ENCODE measurements at regions not wholly inside any gene's neighbourhood (a gene's known extent, or its start where the extent isn't known, plus 50 kb on each side); places are given as distances from the start of the nearest gene placed in this dataset.

DNA sequence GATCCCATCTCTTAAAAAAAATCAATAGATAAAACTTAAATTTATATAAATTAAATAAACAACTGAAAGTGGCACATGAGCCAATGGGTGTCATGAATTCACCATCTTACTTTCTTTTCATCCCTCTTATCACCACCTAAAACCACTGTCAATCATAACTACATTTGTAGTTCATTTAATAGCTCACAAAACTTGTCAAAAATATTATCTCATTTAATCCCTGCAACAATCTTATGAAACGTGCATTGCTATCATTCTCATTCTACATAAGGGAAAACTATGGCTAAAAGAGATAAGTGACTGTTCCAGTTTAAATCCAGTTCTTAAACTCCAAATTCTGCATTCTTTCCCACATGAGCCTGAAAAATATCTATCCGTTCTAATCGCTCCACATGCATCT is 80.6 kb upstream of the BEND6 start:
- TF ChIP-seq, protein P1, sequence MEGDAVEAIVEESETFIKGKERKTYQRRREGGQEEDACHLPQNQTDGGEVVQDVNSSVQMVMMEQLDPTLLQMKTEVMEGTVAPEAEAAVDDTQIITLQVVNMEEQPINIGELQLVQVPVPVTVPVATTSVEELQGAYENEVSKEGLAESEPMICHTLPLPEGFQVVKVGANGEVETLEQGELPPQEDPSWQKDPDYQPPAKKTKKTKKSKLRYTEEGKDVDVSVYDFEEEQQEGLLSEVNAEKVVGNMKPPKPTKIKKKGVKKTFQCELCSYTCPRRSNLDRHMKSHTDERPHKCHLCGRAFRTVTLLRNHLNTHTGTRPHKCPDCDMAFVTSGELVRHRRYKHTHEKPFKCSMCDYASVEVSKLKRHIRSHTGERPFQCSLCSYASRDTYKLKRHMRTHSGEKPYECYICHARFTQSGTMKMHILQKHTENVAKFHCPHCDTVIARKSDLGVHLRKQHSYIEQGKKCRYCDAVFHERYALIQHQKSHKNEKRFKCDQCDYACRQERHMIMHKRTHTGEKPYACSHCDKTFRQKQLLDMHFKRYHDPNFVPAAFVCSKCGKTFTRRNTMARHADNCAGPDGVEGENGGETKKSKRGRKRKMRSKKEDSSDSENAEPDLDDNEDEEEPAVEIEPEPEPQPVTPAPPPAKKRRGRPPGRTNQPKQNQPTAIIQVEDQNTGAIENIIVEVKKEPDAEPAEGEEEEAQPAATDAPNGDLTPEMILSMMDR (IDR thresholded peaks at IDR 0.05), result no peak

DNA sequence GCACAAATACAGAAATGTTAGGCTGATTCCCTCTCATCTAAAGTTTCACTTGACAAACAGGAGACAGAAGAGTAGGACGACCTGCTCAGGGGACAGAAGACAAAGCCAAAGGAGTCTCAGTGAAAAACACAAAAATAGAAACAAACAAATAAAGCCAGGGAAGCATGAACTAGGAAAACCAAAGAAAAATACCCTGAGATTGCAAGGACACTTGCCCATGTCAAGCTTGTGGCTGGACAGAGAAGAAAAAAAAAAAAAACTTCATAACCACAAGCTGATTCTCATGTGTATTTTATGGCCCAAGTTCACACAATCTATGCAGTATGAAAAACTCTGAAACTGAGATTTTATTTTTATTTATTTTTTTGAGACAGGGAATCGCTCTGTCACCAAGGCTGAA is 85.6 kb upstream of the BEND6 start:
- TF ChIP-seq, protein P1 (IDR thresholded peaks at IDR 0.05), result no peak

DNA sequence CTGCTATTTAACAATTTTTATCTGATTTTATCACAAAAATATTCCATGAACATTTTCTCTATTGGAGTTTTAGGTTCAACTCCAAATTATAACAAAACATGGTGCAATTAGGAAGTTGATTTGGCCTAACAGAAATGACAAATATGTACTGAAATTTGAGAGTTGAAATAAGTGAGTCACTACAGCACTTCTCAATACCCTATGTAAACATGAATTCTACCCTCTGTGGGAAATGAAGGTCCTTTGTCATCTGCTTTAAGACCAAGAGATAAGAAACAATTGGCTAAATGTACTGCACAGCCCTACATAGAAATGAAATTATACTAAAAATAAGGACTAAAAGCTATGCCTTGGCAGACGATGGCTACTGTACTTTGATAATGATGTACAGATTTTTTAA is 86.2 kb upstream of the BEND6 start:
- TF ChIP-seq, protein P1 (IDR thresholded peaks at IDR 0.05), result no peak

DNA sequence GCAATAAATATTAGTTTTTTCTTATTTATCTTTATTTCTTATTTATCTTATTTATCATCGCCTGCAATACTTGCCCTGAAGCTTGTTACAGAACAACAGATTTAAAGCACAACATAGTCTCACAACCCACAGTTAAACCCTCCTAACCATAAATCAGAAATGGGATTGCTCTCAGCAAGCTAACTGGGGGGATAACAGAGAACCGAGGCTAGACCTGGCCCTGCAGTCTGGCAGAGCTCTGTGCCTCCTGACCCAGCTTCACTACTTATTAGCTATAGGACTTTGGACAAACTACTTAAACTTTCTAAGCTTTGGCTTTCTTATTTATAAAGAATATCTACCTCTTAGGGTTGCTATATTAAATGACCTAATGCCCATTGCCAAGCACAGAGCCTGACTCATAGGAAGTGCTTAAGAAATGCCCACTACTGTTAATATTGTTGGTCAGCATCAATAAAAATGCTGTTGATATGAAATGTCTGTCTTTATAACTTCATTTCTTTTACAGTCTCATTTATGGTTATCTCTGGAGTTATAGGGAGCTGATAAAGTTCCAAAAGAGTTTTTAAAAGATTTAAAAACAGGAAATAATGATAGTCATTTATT is 87.9 kb upstream of the BEND6 start:
- TF ChIP-seq, protein P1 (IDR thresholded peaks at IDR 0.05), result no peak

DNA sequence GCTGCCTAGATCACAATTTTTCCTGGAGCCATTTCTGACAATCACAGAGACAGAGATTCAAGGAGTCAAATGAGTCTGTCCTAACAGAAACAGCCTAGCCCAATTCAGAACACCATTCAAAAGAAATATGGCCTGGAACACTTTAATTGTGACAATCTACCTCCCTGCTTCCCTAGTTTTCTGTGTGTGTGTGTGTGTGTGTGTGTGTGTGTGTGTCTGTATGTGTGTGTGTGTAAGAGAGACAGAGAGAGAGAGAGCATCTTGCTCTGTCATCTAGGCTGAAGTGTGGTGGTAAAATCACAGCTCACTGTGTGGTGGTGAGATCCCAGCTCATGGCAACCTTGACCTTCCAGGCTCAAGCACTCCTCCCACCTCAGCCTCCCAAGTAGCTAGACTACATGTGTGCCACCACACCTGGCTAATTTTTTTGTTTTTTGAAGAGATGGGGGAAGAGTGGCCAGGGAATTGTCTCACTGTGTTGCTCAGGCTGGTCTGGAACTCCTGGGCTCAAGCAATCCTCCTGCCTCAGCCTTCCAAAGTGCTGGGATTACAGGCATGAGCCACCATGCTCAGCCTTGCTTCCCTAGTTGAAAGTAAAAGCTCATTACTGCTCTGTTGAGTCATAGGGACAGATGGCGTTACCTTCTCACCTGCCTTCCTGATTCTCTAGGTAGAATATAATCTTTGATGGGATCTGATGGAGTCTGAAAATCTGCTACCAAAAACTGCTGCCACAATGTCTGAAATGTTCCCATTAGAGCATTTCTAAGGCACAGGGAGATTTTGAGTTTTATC is 89.6 kb upstream of the BEND6 start:
- TF ChIP-seq, protein P1 (IDR thresholded peaks at IDR 0.05), result no peak

DNA sequence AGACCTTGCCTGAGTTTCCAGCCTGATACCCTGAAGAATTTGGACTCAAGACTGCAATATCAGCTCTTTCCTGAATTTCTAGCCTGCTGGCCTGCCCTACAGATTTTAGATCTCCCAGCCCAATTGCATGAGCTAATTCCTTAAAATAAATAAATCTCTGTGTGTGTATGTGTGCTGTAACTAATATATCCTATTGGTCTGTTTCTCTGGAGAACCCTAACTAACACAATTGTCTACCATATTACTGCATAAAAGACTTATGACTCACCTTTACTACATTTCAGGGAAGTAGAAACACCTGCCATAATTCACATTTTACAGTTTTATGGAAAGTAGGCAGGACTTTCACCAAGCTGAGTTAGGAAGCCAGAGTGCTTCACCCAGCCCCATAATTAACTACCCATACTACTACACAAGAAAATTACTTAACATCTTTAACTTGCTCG is 90.7 kb upstream of the BEND6 start:
- TF ChIP-seq, protein P1 (IDR thresholded peaks at IDR 0.05), result no peak

DNA sequence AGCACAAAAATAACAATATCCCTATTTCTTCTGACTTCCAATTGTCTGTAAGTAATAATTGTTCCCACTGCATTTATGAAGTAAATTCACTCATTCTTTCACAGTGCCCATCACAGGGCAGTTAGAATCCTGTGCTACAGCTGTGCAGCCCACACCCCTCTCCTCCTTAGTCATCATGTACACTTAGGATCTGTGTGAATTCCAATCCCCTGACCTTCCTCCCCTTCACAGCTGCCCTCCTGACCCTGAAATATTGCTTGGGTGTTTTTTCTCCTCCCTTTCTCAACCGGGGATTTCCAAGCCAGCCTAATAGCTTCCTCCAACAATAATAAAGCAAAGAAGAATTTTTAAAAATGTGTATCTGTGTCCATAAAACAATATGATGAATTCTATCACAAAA is 91.5 kb upstream of the BEND6 start:
- TF ChIP-seq, protein P1 (IDR thresholded peaks at IDR 0.05), result no peak
